ENCODE measurements at regions not wholly inside any gene's neighbourhood (a gene's known extent, or its start where the extent isn't known, plus 50 kb on each side); places are given as distances from the start of the nearest gene placed in this dataset.

- DNase-seq (ENCODE audit: low spot score) (no peak), ATAC-seq (no peak)
- H3K27ac ChIP-seq (ENCODE audit: low read depth), result no peak overlapping the region
- Mint-ChIP-seq H3K36me3 (ENCODE audit: low read depth) (no peaks in the 10 kb centered on the region), H3K4me3 (no peak overlapping the region), H3K27ac (no peak overlapping the region), H3K4me1 (peaks cover 31% of the 10 kb centered on the region), H3K27me3 (ENCODE audit: insufficient read depth, low read depth, poor library complexity) (peaks cover 8% of the 10 kb centered on the region), H3K9me3 (no peaks in the 10 kb centered on the region; the same call in 2 of the 3 replicates)
- H3K4me1 ChIP-seq (ENCODE audit: insufficient read depth), result peaks cover 19% of the 10 kb centered on the region; the same call in 1 of the 2 replicates
- no peaks in the 10 kb centered on the region for H3K79me2 ChIP-seq (replicated peaks; ENCODE audit: insufficient read depth)
- TF ChIP-seq ZNF114 (CRISPR knock-in tag; IDR thresholded peaks at IDR 0.05) (no peak), NANOG (IDR thresholded peaks at IDR 0.05; ENCODE audit: borderline replicate concordance) (no peak), CREB1 (CRISPR knock-in tag; IDR thresholded peaks at IDR 0.05; ENCODE audit: low read depth) (no peak), REST (IDR thresholded peaks at IDR 0.05; ENCODE audit: unreplicated experiment) (no peak), ZNF331 (CRISPR knock-in tag; IDR thresholded peaks at IDR 0.05; ENCODE audit: low read depth) (no peak), ETS1 (IDR thresholded peaks at IDR 0.05) (no peak)
- H3K9me2 ChIP-seq (ENCODE audit: insufficient read depth), result no peaks in the 10 kb centered on the region; the same call in 1 of the 2 replicates
- H3K36me3 ChIP-seq (ENCODE audit: insufficient read depth), result no peaks in the 10 kb centered on the region
- no peak overlapping the region for H2AFZ ChIP-seq
- no peak overlapping the region for H3K4me3 ChIP-seq
- H4K20me1 ChIP-seq (replicated peaks; ENCODE audit: insufficient read depth), result no peaks in the 10 kb centered on the region
- no peaks in the 10 kb centered on the region for H3K27me3 ChIP-seq (ENCODE audit: insufficient read depth)
- H3F3A ChIP-seq (replicated peaks; ENCODE audit: low read depth), result no peaks in the 10 kb centered on the region
- H3K4me2 ChIP-seq, result no peak overlapping the region
These were observed 71.0 kb upstream of the ANKRD34C start for GRCh38 chr15:79211481-79211880.

- no peak overlapping the region for H3K27ac ChIP-seq (ENCODE audit: low read depth)
- DNase-seq (ENCODE audit: low spot score) (peak; percentile 81), ATAC-seq (peak; percentile 82)
- H3F3A ChIP-seq (replicated peaks; ENCODE audit: low read depth), result no peaks in the 10 kb centered on the region
- H3K36me3 ChIP-seq (ENCODE audit: insufficient read depth), result no peaks in the 10 kb centered on the region
- H3K4me2 ChIP-seq, result peak overlapping the region; percentile 85
- no peaks in the 10 kb centered on the region for H3K27me3 ChIP-seq (ENCODE audit: insufficient read depth)
- TF ChIP-seq ETS1 (IDR thresholded peaks at IDR 0.05), result no peak
- TF ChIP-seq, protein P1, sequence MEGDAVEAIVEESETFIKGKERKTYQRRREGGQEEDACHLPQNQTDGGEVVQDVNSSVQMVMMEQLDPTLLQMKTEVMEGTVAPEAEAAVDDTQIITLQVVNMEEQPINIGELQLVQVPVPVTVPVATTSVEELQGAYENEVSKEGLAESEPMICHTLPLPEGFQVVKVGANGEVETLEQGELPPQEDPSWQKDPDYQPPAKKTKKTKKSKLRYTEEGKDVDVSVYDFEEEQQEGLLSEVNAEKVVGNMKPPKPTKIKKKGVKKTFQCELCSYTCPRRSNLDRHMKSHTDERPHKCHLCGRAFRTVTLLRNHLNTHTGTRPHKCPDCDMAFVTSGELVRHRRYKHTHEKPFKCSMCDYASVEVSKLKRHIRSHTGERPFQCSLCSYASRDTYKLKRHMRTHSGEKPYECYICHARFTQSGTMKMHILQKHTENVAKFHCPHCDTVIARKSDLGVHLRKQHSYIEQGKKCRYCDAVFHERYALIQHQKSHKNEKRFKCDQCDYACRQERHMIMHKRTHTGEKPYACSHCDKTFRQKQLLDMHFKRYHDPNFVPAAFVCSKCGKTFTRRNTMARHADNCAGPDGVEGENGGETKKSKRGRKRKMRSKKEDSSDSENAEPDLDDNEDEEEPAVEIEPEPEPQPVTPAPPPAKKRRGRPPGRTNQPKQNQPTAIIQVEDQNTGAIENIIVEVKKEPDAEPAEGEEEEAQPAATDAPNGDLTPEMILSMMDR (conservative IDR thresholded peaks at IDR 0.05; ENCODE audit: low read depth in 2 of 2), result peak; percentile 70 to 77
- peaks cover 19% of the 10 kb centered on the region; the same call in 1 of the 2 replicates for H3K4me1 ChIP-seq (ENCODE audit: insufficient read depth)
- H3K9me3 Mint-ChIP-seq, result no peaks in the 10 kb centered on the region
- H3K36me3 Mint-ChIP-seq (ENCODE audit: low read depth), result no peaks in the 10 kb centered on the region
- H3K27ac Mint-ChIP-seq, result no peak overlapping the region
- H2AFZ ChIP-seq, result peak overlapping the region; percentile 85
- 0 out of 2 replicates have a peak, but pooled peaks cover 3% of the 10 kb centered on the region for H3K9me2 ChIP-seq (ENCODE audit: insufficient read depth)
- H3K27me3 Mint-ChIP-seq (ENCODE audit: insufficient read depth, low read depth, poor library complexity), result peaks cover 12% of the 10 kb centered on the region
- peak overlapping the region; percentile 61 for H3K4me3 Mint-ChIP-seq
- no peaks in the 10 kb centered on the region for H3K79me2 ChIP-seq (replicated peaks; ENCODE audit: insufficient read depth)
- peak overlapping the region; percentile 64 for H3K4me3 ChIP-seq
- no peaks in the 10 kb centered on the region for H4K20me1 ChIP-seq (replicated peaks; ENCODE audit: insufficient read depth)
- peaks cover 31% of the 10 kb centered on the region for H3K4me1 Mint-ChIP-seq
These were observed 72.8 kb upstream of the ANKRD34C start for GRCh38 chr15:79209690-79210089.
